Left ventricle myocardium superior (tissue), 1 donor: ENCODE measurements at regions not wholly inside any gene's neighbourhood (a gene's known extent, or its start where the extent isn't known, plus 50 kb on each side); places are given as distances from the start of the nearest gene placed in this dataset.

ENCODE experiments used
- ATAC-seq: fragments of 200-7000 bp; cut with Tn5 transposase; one replicate; pipeline ENCODE4 v1.9.1; 2020; ENCODE audit warnings: mild to moderate bottlenecking, moderate library complexity
- DNase-seq: peaks from one replicate; pipeline ENCODE4 v3.0.0-alpha.2; 2020
- intact Hi-C: fragments of 100-400 bp; cut with micrococcal nuclease; formaldehyde crosslinking; loops from one replicate; pipeline ENCODE4 v1.11.0; 2022
- donor health status: DM: no; HTN: yes; CAD: no; lungs with severe emphysema.

DNA sequence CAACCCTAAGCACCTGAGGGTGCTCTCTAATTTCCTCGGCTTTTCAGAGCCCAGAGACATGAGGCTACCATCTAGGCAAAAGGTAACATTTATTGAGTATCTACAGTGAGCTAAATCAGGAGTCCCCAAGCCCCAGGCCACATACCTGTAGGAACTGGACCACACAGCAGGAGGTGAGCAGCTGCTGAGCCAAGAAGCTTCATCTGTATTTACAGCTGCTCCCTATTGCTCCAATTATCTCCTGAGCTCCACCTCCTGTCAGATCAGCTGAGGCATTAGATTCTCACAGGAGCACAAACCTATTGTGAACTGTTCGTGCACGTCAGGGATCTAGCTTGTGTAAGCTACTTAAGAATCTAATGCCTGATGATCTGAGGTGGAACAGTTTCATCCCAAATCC, 70.2 kb downstream of the RND3 start:
- intact Hi-C loops, result no loop called here
- no peak for DNase-seq
- no peak for ATAC-seq

- ATAC-seq, result no peak
- intact Hi-C loops, result no loop called here
- DNase-seq, result no peak
Measured at GRCh38 chr2:150415022-150415421, 72.4 kb downstream of the RND3 start.

GRCh38 chr2:150413910-150414309, 73.6 kb downstream of the RND3 start:
- intact Hi-C loops, result no loop called here
- ATAC-seq, result no peak
- DNase-seq, result no peak

DNA sequence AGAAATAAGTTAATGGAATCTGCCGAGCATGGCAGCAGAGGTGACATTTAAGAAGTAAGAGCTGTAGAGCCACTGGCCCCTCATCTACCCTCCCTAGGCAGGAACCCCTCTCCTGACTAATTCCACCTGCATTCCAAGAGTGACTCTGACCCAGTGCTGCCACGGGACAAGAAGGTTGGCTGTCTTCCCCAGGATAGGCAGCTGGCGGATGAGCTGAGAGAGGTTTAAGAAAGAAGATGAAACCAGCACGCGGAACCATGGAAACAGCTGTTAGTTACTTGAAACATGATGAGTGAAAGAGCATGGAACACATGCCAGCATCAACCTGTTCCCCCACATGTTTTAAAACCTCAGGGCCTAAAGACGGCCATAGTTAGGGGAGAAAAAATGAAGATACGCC, 74.1 kb downstream of the RND3 start:
- intact Hi-C loops, result no loop called here
- ATAC-seq, result no peak
- DNase-seq, result no peak

DNA sequence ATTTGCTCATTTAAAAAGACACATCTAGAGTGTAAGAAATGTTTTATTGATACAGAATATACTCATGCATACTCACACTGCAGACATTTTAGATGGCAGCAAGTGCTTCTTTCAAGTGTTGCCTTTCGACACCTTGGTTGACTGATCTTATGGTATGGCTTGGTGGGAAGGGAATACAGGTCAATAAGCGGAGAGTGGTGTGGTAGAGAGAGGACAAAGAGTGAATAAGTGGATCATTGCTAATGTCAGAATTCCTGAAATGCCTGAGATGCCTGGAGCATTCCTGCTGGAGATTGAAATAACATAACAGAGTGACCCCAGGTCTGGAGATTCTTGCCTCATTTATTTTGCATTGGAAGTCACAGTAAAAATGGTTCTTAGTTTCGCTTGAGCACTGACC, 76.7 kb downstream of the RND3 start:
- ATAC-seq, result no peak

GRCh38 chr2:150409196-150409595, 78.3 kb downstream of the RND3 start:
- no peak for ATAC-seq
- DNase-seq, result no peak
- intact Hi-C loops, result no loop called here

More for the DNA sequence above, 76.7 kb downstream of the RND3 start:
- no peak for DNase-seq
- intact Hi-C loops, result no loop called here

DNA sequence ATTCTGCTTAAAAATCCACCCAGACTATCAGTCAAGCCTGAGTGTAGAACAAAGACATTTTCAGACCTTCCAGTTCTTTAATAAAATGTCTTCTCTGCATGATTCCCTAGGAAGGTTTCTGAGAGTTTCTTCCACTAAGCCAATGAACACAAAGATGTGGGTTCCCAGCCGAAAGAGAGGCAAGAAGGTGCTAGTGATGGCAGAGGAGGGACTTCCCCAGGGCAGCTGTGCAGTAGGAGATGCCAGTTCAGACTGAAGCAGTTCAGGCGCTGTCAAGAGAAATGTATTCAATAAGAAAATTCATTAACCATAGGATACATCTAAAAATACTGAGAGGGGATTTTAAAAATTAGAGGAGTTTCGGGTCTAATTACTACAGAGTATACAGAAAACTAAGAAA, 83.3 kb downstream of the RND3 start:
- ATAC-seq, result no peak
- DNase-seq, result no peak
- intact Hi-C loops, result no loop called here

GRCh38 chr2:150403457-150403856, 84.0 kb downstream of the RND3 start:
- DNase-seq (no peak), ATAC-seq (no peak)
- intact Hi-C loops, result no loop called here

DNA sequence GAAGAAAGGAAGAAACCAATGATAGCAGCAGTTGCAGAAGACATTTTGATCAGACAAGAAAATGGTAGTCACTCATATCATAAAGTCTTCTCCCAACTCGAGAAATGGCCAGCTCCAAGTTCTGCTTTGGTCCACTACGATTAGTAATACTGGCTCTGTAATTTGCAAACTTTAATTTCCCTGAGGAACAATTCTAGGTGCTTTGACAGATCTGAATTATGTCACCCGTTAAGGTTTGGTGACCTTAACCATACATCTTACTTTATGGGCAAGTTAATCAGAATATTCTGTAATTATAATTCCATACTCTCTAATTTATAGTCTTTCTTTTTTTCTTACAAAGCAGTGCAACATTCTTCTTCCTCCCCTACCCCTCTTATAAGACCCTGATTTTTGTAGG, 84.5 kb downstream of the RND3 start:
- intact Hi-C loops, result no loop called here
- no peak for ATAC-seq
- DNase-seq, result no peak

DNA sequence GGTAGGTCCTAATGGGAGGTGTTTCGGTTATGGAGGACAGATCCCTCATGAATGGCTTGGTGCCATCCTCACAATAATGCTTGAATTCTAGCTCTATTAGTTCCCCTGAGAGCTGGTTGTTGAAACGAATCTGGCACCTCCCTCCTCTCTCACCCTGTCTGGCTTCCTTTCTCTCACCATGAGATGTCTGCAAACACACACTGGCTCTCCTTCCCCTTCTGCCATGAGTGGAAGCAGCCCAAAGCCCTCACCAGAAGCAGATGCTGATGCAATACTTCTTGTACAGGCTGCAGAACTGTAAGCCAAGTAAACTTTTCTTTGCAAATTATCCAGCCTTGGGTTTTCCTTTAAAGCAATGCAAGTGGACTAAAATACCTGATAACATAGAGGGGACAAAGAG, 86.6 kb downstream of the RND3 start:
- intact Hi-C loops, result no loop called here
- DNase-seq (no peak), ATAC-seq (peak; percentile 78)

DNA sequence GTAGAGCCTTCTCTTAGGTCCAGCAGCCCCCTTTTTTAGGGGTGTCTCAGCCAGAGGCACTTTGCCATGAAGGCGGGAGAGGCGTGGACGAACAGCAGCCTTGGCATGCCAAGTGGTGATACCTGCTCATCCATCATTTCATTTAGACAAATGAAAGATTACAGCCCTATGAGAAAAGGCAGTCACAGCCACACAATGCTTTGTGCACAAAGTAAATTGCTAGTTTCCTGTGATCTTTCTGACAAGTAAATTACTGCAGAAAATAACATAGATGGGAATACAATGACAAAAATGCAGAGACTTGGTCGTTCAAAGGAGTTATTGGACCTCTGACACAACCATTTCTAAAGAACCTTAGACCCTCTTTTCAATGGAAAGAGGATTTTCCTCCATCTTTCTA, 94.9 kb downstream of the RND3 start:
- DNase-seq (no peak), ATAC-seq (no peak)
- intact Hi-C loops, result no loop called here

- DNase-seq (no peak), ATAC-seq (no peak)
- intact Hi-C loops, result no loop called here
Measured at GRCh38 chr2:150391779-150392178, 95.7 kb downstream of the RND3 start.

- intact Hi-C loops, result no loop called here
- no peak for ATAC-seq
- no peak for DNase-seq
Measured at GRCh38 chr2:150389447-150389846, 98.0 kb downstream of the RND3 start.

- DNase-seq, result no peak
- no peak for ATAC-seq
- intact Hi-C loops, result no loop called here
Measured at GRCh38 chr2:150388289-150388625, 99.2 kb downstream of the RND3 start.

DNA sequence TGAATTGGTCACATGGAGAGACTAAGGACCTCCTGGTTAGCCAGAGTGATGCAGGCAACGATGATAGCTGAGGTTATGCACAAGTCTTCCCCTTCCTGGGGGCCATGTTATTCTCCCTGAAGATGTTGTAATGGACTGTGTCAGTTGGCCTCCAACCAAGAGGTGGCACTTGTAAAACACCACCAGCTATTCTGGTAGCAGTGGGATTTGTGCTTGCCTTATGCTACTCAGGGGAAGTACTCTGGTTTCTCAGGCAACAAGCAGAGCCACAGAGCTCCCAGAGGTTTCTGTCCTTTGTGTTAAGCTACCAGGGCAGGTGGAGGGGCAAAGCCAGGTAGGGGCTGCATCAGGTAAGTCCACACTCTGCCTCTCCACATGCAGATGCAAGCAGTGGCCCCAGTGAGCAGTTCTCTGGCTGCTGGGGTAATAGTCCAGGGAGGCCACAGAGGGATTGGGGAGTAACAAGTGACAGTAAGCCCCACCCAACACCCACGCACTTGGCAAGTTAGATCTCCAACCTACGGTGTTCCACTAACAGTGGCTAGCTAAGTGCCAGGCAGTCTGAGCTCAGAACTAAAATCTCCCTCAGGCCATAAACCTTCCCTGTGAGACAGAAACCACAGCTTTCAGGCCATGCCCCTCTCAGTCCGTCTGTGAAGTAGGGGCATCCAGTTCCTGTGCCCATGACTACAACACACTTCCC, 99.7 kb downstream of the RND3 start:
- no peak for ATAC-seq
- DNase-seq, result no peak
- intact Hi-C loops, result no loop called here

DNA sequence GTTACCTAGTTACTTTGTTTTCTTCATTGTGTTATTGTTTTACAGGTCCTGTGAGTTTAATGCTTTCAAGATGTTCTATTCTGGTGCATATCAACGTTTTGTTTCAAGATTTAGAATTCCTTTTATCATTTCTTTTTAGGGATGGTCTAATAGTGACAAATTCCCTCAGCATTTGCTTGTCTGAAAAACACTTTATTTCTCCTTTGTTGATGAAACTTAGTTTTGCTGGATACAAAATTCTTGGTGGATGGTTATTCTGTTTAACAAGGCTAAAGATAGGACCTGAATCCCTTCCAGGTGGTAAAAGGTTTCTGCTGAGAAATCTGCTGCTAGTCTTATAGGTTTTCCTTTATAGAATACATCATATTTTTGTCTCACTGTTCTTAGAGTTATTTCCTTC, 102.3 kb downstream of the RND3 start:
- ATAC-seq, result no peak
- intact Hi-C loops, result no loop called here

GRCh38 chr2:150383587-150383986, 103.9 kb downstream of the RND3 start:
- peak; percentile 27 for ATAC-seq
- intact Hi-C loops, result no loop called here

More for the DNA sequence above, 102.3 kb downstream of the RND3 start:
- DNase-seq, result no peak

DNA sequence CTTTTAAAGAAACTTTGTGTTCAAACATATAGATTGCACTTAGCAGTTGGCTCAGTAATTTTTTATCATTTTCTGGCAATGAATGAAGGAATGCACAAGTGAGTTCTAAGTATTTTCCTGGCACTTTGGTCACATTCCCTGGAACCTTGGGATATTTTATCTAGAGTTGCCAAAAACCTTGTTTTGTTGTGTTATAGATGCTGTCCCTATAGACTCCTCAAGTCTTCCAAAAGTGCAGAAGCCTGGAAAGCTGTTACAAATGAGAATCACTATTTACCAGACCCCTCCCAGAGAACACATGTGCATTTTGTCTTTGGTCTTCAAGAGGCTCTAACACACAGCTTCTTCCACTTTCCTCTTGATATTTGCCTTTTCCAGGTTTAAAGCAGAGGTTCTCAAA, 108.3 kb downstream of the RND3 start:
- ATAC-seq, result no peak
- DNase-seq, result no peak
- intact Hi-C loops, result no loop called here

More at GRCh38 chr2:150383587-150383986, 103.9 kb downstream of the RND3 start:
- DNase-seq, result no peak

GRCh38 chr2:150378686-150379085, 108.8 kb downstream of the RND3 start:
- DNase-seq, result no peak
- intact Hi-C loops, result no loop called here
- ATAC-seq, result no peak

DNA sequence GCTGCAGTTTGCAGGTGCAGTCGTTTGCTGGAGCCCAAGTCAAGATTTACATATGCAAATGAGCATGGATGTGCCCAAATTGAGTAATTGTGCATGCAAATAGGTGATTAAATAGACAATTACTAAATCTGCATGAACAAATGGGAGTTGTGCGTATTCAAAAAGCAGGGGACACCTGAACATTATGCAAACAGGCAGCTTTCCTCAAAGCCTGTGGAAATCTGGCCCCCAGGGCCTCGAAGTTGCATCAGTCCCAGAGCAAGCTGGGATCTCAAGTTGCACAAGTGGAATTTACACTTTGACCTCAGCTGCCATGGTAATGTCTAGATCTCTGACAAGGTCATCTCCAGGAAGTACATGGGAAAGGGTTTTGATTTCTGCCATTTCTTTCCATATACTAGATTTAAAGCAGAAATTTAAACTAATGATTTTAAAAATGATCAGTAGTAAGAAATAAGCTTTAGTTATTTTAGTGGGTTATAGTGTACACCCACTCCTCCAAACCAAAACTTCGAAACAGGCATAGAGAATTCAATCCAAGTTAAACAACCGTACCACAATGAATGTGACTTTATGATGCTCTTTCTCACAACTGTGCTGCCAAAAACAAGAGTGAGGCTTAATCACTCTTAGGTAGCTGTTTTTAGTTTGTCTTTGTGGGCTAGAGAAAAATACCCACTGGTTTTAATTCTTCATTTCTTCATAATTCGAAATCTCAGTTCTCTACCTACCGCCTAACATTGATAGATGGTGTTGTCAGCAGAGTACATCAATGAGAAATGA, 110.7 kb downstream of the RND3 start:
- ATAC-seq, result peak; percentile 77
- peak; percentile 39 for DNase-seq
- intact Hi-C loops, result no loop called here

GRCh38 chr2:150375333-150375732, 112.1 kb downstream of the RND3 start:
- ATAC-seq (no peak), DNase-seq (no peak)
- intact Hi-C loops, result no loop called here
